Left lung (tissue), 4 donors: ENCODE measurements at regions not wholly inside any gene's neighbourhood (a gene's known extent, or its start where the extent isn't known, plus 50 kb on each side); places are given as distances from the start of the nearest gene placed in this dataset.

Experiments
- ATAC-seq: fragments of 200-7000 bp; cut with Tn5 transposase; one replicate; pipeline ENCODE4 v1.9.1; 2020; ENCODE audit warnings: moderate library complexity
- DNase-seq, 4 donors: peaks; one replicate each; pipeline ENCODE4 v3.0.0-alpha.2; 2013 to 2020
- H3K27ac ChIP-seq, 2 donors: fragments of 200-600 bp; sonication (generic) in 1 of 2; one replicate each; pipeline versions ENCODE4 v1.5.0 to v1.8.0; 2020 to 2021
- H3K27me3 ChIP-seq, 2 donors: fragments of 200-600 bp; sonication (generic) in 1 of 2; one replicate each; pipeline versions ENCODE4 v1.5.0 to v1.8.0; 2020 to 2021
- H3K36me3 ChIP-seq, 2 donors: fragments of 200-600 bp; sonication (generic) in 1 of 2; one replicate each; pipeline versions ENCODE4 v1.5.0 to v1.8.0; 2020 to 2021
- H3K4me1 ChIP-seq, 2 donors: fragments of 200-600 bp; one replicate each; pipeline ENCODE4 v1.8.0; 2021
- H3K4me3 ChIP-seq, 2 donors: fragments of 200-600 bp; sonication (generic) in 1 of 2; one replicate each; pipeline versions ENCODE4 v1.5.0 to v1.8.0; 2020 to 2021; ENCODE audit warnings: mild to moderate bottlenecking in 1 of 2
- H3K9me3 ChIP-seq, 2 donors: fragments of 200-600 bp; sonication (generic) in 1 of 2; one replicate each; pipeline versions ENCODE4 v1.5.0 to v1.8.0; 2020 to 2021
- intact Hi-C, 2 donors: fragments of 100-400 bp; cut with DNase I; formaldehyde crosslinking; loops; one replicate each; pipeline versions ENCODE4 v1.11.2 to v1.14.2; 2022
- TF ChIP-seq, protein P1 (sequence below), 2 donors: fragments of 200-600 bp; sonication (generic) in 1 of 2; IDR thresholded peaks; one replicate each; pipeline versions ENCODE4 v1.5.0 to v1.8.0; 2021; ENCODE audit warnings: antibody characterized with exemption in 2 of 2
- donor health status: DM: no; HTN: yes; CAD: no.
- donor health status: DM: no; HTN: no; CAD: no.

DNA sequence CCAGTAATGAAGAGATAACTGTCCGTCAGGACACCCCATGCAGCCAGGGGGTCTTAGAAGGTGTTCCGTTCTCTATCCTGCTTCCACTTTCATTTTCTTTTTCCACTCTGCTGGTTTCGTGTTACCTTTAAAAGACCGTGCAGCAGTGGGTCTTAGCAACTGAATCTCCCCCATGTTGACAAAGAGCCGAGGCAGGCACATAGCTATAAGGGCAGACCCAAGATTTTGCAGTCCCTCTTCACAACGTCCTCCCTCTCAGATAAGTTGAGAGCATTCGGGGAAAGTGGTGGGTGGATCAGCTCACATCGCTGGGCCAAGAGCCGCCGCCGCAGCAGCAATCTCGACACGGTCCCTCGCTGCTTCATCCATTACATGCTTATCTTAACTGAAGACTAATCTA is 355.5 kb downstream of the LMO4 start:
- H3K4me1 ChIP-seq: no peaks in the 10 kb centered on the region
- intact Hi-C loops: no loop called here
- peaks cover 0 to 1% of the 10 kb centered on the region in 2 donors for H3K9me3 ChIP-seq
- H3K36me3 ChIP-seq: no peaks in the 10 kb centered on the region
- peak; percentile 79 for ATAC-seq
- peak; percentile 35 to 65 (median 61) for DNase-seq
- no peaks in the 10 kb centered on the region for H3K27me3 ChIP-seq
- peak overlapping the region; percentile 52 to 71 for H3K27ac ChIP-seq
- TF ChIP-seq, protein P1, sequence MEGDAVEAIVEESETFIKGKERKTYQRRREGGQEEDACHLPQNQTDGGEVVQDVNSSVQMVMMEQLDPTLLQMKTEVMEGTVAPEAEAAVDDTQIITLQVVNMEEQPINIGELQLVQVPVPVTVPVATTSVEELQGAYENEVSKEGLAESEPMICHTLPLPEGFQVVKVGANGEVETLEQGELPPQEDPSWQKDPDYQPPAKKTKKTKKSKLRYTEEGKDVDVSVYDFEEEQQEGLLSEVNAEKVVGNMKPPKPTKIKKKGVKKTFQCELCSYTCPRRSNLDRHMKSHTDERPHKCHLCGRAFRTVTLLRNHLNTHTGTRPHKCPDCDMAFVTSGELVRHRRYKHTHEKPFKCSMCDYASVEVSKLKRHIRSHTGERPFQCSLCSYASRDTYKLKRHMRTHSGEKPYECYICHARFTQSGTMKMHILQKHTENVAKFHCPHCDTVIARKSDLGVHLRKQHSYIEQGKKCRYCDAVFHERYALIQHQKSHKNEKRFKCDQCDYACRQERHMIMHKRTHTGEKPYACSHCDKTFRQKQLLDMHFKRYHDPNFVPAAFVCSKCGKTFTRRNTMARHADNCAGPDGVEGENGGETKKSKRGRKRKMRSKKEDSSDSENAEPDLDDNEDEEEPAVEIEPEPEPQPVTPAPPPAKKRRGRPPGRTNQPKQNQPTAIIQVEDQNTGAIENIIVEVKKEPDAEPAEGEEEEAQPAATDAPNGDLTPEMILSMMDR (IDR thresholded peaks at IDR 0.05): no peak
- peak overlapping the region; percentile 24 to 38 for H3K4me3 ChIP-seq

DNA sequence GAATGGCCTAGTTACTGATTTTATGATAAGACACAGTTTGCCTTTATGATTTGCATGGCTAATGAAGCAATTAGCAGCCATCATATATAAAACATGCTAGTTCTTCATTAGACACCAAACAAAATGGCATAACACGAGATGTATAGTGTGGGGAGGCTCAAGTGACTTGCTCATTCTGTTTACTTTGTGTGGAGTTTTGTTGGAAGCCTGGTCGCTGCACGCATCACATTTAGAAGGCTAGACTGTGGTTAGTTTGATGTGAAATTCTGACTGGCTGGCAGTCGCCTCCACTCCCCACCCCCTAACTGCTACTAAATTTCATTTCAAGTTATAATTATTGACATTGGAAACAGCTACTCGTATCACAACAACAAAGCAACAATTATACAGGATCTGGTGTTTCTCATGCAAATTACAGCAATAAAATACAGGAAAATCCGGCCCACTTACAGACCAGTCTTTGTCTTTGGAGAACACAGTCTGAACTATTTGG is 356.1 kb downstream of the LMO4 start:
- DNase-seq (peak in 3 of 4 donors; percentile 33 to 81 (median 61)), ATAC-seq (peak; percentile 83)
- intact Hi-C loops: no loop called here
- Histone ChIP-seq H3K27me3 (no peaks in the 10 kb centered on the region), H3K27ac (peak overlapping the region; percentile 52 to 71), H3K9me3 (no peaks in the 10 kb centered on the region), H3K4me1 (no peaks in the 10 kb centered on the region), H3K36me3 (no peaks in the 10 kb centered on the region), H3K4me3 (peak overlapping the region; percentile 24 to 38)
- TF ChIP-seq, protein P1 (IDR thresholded peaks at IDR 0.05): no peak

DNA sequence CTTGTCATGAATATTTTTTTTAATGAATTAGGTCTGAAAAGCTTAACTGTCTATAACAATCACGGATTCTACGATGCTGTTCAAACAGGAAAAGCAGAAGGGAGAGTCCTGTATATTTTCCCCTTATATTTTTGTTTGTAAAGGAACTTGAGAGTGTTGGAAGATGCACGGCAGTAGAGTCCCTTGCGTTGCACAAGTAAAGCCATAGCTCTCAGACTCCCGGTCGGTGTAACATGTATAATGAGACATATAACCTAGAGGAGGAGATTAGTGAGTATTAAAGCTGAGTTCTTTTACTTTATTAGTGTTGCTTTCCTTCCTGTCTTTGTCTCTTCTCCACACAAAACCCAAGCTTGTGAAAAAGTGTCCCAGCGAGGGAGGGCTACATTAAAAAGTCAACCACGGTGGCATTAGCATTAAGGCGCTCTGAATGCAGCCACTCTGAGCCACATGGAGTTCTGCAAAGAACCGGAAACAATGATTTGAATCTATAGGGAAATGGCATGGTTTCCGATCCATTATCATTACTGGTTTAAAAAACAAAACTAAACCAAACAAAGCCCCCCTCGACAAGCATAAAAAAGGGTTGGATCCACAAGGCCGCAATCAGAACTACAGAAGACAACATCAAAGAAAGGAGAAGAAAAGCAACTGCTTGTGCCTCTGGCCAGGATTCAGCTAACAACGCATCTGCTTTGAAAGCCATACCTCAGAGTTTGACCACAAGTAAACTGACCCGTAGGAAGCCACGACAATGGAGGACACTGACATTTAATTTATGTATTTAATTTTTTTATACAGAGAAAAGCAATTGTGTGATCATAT is 356.8 kb downstream of the LMO4 start:
- H3K27me3 ChIP-seq: no peaks in the 10 kb centered on the region
- H3K9me3 ChIP-seq: no peaks in the 10 kb centered on the region
- no peak overlapping the region for H3K4me3 ChIP-seq
- DNase-seq (peak in 2 of 4 donors; percentile 34 to 44), ATAC-seq (no peak)
- no peaks in the 10 kb centered on the region for H3K36me3 ChIP-seq
- H3K4me1 ChIP-seq: no peaks in the 10 kb centered on the region
- TF ChIP-seq, protein P1 (IDR thresholded peaks at IDR 0.05): no peak
- intact Hi-C loops: no loop called here
- H3K27ac ChIP-seq: peak overlapping the region; percentile 52 to 71

DNA sequence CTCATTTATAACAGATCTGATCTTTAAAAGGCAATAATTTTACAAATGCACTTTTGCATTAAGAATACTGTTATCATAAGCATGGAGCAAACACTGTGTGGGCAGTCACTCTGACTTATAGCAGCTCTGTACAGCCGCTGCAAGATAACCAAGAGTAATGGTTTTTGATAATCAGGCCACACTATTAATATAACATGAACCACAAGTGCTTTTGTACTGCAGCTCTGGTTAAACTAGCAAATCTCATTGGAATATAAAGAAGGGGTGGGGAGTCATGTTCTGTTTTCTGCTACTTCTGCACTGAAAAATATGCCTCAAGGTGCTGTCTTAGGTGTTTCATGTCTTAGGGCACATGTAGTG is 357.4 kb downstream of the LMO4 start:
- TF ChIP-seq, protein P1 (IDR thresholded peaks at IDR 0.05): no peak
- ATAC-seq (no peak), DNase-seq (no peak)
- Histone ChIP-seq H3K4me3 (no peak overlapping the region), H3K27me3 (no peaks in the 10 kb centered on the region), H3K4me1 (no peaks in the 10 kb centered on the region), H3K36me3 (no peaks in the 10 kb centered on the region), H3K9me3 (no peaks in the 10 kb centered on the region), H3K27ac (no peak overlapping the region)
- intact Hi-C loops: no loop called here

DNA sequence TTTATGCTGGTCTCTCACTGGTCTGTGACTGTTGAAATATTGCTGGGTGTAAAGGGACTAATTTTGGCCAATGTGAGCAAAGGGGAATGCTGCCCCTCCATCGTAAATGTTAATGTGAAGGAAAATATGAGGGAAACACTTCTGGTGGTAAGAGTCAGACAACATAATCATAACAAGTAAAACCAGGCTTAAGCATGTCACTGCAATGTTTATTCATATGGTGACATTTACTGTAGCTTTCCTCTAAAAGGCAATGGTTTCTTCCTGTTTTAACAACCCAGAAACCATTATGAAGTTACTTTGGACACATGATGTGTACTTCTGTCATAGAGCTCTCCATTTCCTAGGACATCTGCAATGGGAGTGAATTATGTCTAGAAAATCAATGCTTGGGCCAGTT is 358.0 kb downstream of the LMO4 start:
- ATAC-seq (no peak), DNase-seq (no peak)
- no peaks in the 10 kb centered on the region for H3K36me3 ChIP-seq
- no peak overlapping the region for H3K27ac ChIP-seq
- TF ChIP-seq, protein P1 (IDR thresholded peaks at IDR 0.05): no peak
- no peaks in the 10 kb centered on the region for H3K9me3 ChIP-seq
- no peak overlapping the region for H3K4me3 ChIP-seq
- no peaks in the 10 kb centered on the region for H3K4me1 ChIP-seq
- no peaks in the 10 kb centered on the region for H3K27me3 ChIP-seq
- intact Hi-C loops: no loop called here
